ENCODE measurements at regions not wholly inside any gene's neighbourhood (a gene's known extent, or its start where the extent isn't known, plus 50 kb on each side); places are given as distances from the start of the nearest gene placed in this dataset.

- DNase-seq, result no peak
Measured at GRCh38 chr14:42145766-42146165, 539.1 kb downstream of the LRFN5 start.

- no peak for DNase-seq
Measured at GRCh38 chr14:42143114-42143513, 536.4 kb downstream of the LRFN5 start.

- DNase-seq, result no peak
Measured at GRCh38 chr14:42141328-42141727, 534.7 kb downstream of the LRFN5 start.

GRCh38 chr14:42140831-42141279 lies 534.2 kb downstream of the LRFN5 start:
- no peak for DNase-seq

- DNase-seq, result no peak
Measured at GRCh38 chr14:42140001-42140400, 533.3 kb downstream of the LRFN5 start.

GRCh38 chr14:42138406-42138805 lies 531.7 kb downstream of the LRFN5 start:
- no peak for DNase-seq

GRCh38 chr14:42130815-42131214 lies 524.1 kb downstream of the LRFN5 start:
- no peak for DNase-seq

- DNase-seq, result no peak
Measured at GRCh38 chr14:42123526-42123925, 516.9 kb downstream of the LRFN5 start.

- DNase-seq, result no peak
Measured at GRCh38 chr14:42113358-42114069, 506.8 kb downstream of the LRFN5 start.

GRCh38 chr14:42112108-42112507 lies 505.4 kb downstream of the LRFN5 start:
- DNase-seq, result no peak

GRCh38 chr14:42111355-42111754 lies 504.7 kb downstream of the LRFN5 start:
- no peak for DNase-seq

- peak; percentile 16 for DNase-seq
Measured at GRCh38 chr14:42110167-42110566, 503.5 kb downstream of the LRFN5 start.

- no peak for DNase-seq
Measured at GRCh38 chr14:42095155-42095554, 488.5 kb downstream of the LRFN5 start.

GRCh38 chr14:42090122-42090521 lies 483.4 kb downstream of the LRFN5 start:
- no peak for DNase-seq

- no peak for DNase-seq
Measured at GRCh38 chr14:42079911-42080310, 473.2 kb downstream of the LRFN5 start.

- no peak for DNase-seq
Measured at GRCh38 chr14:42078345-42078744, 471.7 kb downstream of the LRFN5 start.

- no peak for DNase-seq
Measured at GRCh38 chr14:42070031-42070430, 463.4 kb downstream of the LRFN5 start.

GRCh38 chr14:42057111-42057510 lies 450.4 kb downstream of the LRFN5 start:
- DNase-seq, result peak; percentile 69

GRCh38 chr14:42047421-42048055 lies 440.9 kb downstream of the LRFN5 start:
- no peak for DNase-seq

GRCh38 chr14:42045383-42045782 lies 438.7 kb downstream of the LRFN5 start:
- DNase-seq, result no peak

- no peak for DNase-seq
Measured at GRCh38 chr14:42028607-42029006, 421.9 kb downstream of the LRFN5 start.

GRCh38 chr14:42027271-42027670 lies 420.6 kb downstream of the LRFN5 start:
- no peak for DNase-seq

GRCh38 chr14:42023452-42023851 lies 416.8 kb downstream of the LRFN5 start:
- no peak for DNase-seq

GRCh38 chr14:42014301-42014700 lies 407.6 kb downstream of the LRFN5 start:
- no peak for DNase-seq

GRCh38 chr14:42013559-42013958 lies 406.9 kb downstream of the LRFN5 start:
- DNase-seq, result no peak
